PFSK-1 (cell line): ENCODE measurements at regions not wholly inside any gene's neighbourhood (a gene's known extent, or its start where the extent isn't known, plus 50 kb on each side); places are given as distances from the start of the nearest gene placed in this dataset.

ENCODE experiments used
- FOXP2 ChIP-seq: optimal IDR thresholded peaks from 2 replicates; pipeline ENCODE3; 2011; ENCODE audit warnings: borderline replicate concordance, control low read depth, inconsistent platforms; ENCODE audit not compliant: insufficient read depth; ENCODE audit errors: extremely low read length, extremely low read depth
- POLR2AphosphoS5 ChIP-seq: IDR thresholded peaks from 2 replicates; pipeline ENCODE4 v1.6.1; 2012; ENCODE audit warnings: low read depth, mild to moderate bottlenecking, control low read depth, low read length, moderate library complexity
- REST ChIP-seq, 2 experiments: IDR thresholded peaks; 2 replicates each; pipeline versions ENCODE4 v1.6.1 to v1.8.0; 2011 to 2012; ENCODE audit warnings: low read depth in 2 of 2, low read length in 2 of 2, control low read depth in 1 of 2, inconsistent platforms in 1 of 2, mild to moderate bottlenecking in 1 of 2, moderate library complexity in 1 of 2; ENCODE audit not compliant: insufficient read depth in 1 of 2
- SIN3A ChIP-seq: IDR thresholded peaks from 2 replicates; pipeline ENCODE4 v1.6.1; 2012; ENCODE audit warnings: mild to moderate bottlenecking, low read length, moderate library complexity, borderline replicate concordance; ENCODE audit not compliant: insufficient read depth
- TAF1 ChIP-seq: IDR thresholded peaks from 2 replicates; pipeline ENCODE4 v1.6.1; 2012; ENCODE audit warnings: low read length, control low read depth, borderline replicate concordance; ENCODE audit not compliant: insufficient read depth

GRCh38 chr9:108047264-108047663 lies 557.7 kb upstream of the KLF4 start:
- TF ChIP-seq SIN3A = no peak
- TF ChIP-seq FOXP2 = no peak
- no peak for TF ChIP-seq REST (IDR thresholded peaks at IDR 0.05; ENCODE audit: insufficient read depth in 1 of 2, low read depth in 2 of 2, low read length in 2 of 2)
- no peak for TF ChIP-seq POLR2AphosphoS5
- no peak for TF ChIP-seq TAF1
